ENCODE measurements at regions not wholly inside any gene's neighbourhood (a gene's known extent, or its start where the extent isn't known, plus 50 kb on each side); places are given as distances from the start of the nearest gene placed in this dataset.

- no peak for TF ChIP-seq CTCF (IDR thresholded peaks at IDR 0.05)
- no peak for TF ChIP-seq RAD21 (IDR thresholded peaks at IDR 0.05; ENCODE audit: low read length)
- TF ChIP-seq EP300 (IDR thresholded peaks at IDR 0.05; ENCODE audit: borderline replicate concordance in 1 of 2, low read depth in 1 of 2, low read length in 1 of 2) = no peak
- TF ChIP-seq SMC3 (IDR thresholded peaks at IDR 0.05; ENCODE audit: low read depth, low read length) = no peak
- no peak for TF ChIP-seq MAX (IDR thresholded peaks at IDR 0.05; ENCODE audit: low read depth)
- no peak for TF ChIP-seq CHD2 (IDR thresholded peaks at IDR 0.05; ENCODE audit: low read length, partially characterized antibody)
- no peak for TF ChIP-seq EZH2phosphoT487 (IDR thresholded peaks at IDR 0.05; ENCODE audit: borderline replicate concordance, low read depth)
- TF ChIP-seq USF2 (IDR thresholded peaks at IDR 0.05; ENCODE audit: borderline replicate concordance, low read depth, low read length) = no peak
- no peak for TF ChIP-seq ZBTB33 (IDR thresholded peaks at IDR 0.05; ENCODE audit: borderline replicate concordance, low read depth)
- no peak for TF ChIP-seq POLR2AphosphoS5 (IDR thresholded peaks at IDR 0.05; ENCODE audit: low read depth, low read length)
- no peak for TF ChIP-seq PBX3 (IDR thresholded peaks at IDR 0.05)
- TF ChIP-seq RFX5 (IDR thresholded peaks at IDR 0.05; ENCODE audit: low read length) = no peak
- TF ChIP-seq NRF1 (IDR thresholded peaks at IDR 0.05; ENCODE audit: low read depth, low read length) = no peak
Observed at GRCh38 chr13:76091076-76091475, 454.9 kb downstream of the LMO7 start.
